Activated CD4-positive, alpha-beta memory T cell treated with anti-CD3 and anti-CD28 coated beads for 36 hours (primary cell): ENCODE measurements at regions not wholly inside any gene's neighbourhood (a gene's known extent, or its start where the extent isn't known, plus 50 kb on each side); places are given as distances from the start of the nearest gene placed in this dataset.

Experiments
- CTCF ChIA-PET: fragments of 350-600 bp; sonication (Branson Sonifier 250); formaldehyde crosslinking; loops from one replicate; lab custom pipeline; 2021; ENCODE audit warnings: antibody characterized with exemption, inconsistent platforms; lab: Charles Lee
- POLR2A ChIA-PET: fragments of 350-600 bp; sonication (Branson Sonifier 250); formaldehyde crosslinking; loops from one replicate; lab custom pipeline; 2021; ENCODE audit warnings: antibody characterized with exemption; lab: Charles Lee
- DNase-seq: peaks from one replicate; pipeline ENCODE4 v3.0.0-alpha.2; 2020
- H3K27ac Mint-ChIP-seq: one replicate; pipeline ENCODE4 v1.8.0; 2021; ENCODE audit warnings: mixed read lengths
- H3K27me3 Mint-ChIP-seq: one replicate; pipeline ENCODE4 v1.8.0; 2021; ENCODE audit warnings: mixed read lengths
- H3K36me3 Mint-ChIP-seq: one replicate; pipeline ENCODE4 v1.8.0; 2021; ENCODE audit warnings: mixed read lengths
- H3K4me1 Mint-ChIP-seq: one replicate; pipeline ENCODE4 v1.8.0; 2021; ENCODE audit warnings: low read depth, mixed read lengths
- H3K4me3 Mint-ChIP-seq: one replicate; pipeline ENCODE4 v1.8.0; 2021; ENCODE audit warnings: mild to moderate bottlenecking, mixed read lengths
- H3K9me3 Mint-ChIP-seq: one replicate; pipeline ENCODE4 v1.8.0; 2021; ENCODE audit warnings: mixed read lengths
- intact Hi-C: fragments of 100-400 bp; cut with micrococcal nuclease; formaldehyde crosslinking; loops from one replicate; pipeline ENCODE4 v1.15.1; 2023

DNA sequence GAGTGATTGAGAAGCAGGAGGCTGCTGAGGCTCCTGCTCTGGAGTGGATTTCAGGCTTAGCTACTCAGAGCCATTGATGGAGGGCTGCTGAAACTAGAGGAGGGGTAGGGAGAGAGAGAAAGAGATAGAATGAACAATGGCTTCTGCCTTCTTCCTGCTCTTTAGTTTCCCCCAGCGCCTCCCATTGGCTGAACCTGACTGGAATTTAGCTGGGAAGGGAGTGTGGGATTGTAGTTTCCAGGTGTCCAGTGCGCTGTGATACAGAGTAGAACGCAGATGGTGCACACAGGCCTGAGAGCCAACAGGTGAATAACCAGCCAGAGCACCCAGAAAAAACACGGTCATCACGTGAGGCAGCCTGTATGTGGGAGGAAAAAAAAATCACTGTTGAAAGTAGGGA is 140.1 kb downstream of the IL20RB start:
- POLR2A ChIA-PET = no interaction called here
- no peaks in the 10 kb centered on the region for H3K4me1 Mint-ChIP-seq
- no peak overlapping the region for H3K4me3 Mint-ChIP-seq
- no peak for DNase-seq
- H3K9me3 Mint-ChIP-seq = no peaks in the 10 kb centered on the region
- no peaks in the 10 kb centered on the region for H3K36me3 Mint-ChIP-seq
- intact Hi-C loops = no loop called here
- H3K27ac Mint-ChIP-seq = no peak overlapping the region
- CTCF ChIA-PET = interaction anchor here (2.7 kb wide), 1 partner anchor 8 kb away, joined by 12 read pairs; no protein-coding TSS in a partner anchor
- peaks cover 14% of the 10 kb centered on the region for H3K27me3 Mint-ChIP-seq

GRCh38 chr3:137099364-137100219 is 141.8 kb downstream of the IL20RB start:
- H3K4me1 Mint-ChIP-seq = no peaks in the 10 kb centered on the region
- no peak overlapping the region for H3K4me3 Mint-ChIP-seq
- ChIA-PET CTCF (interaction anchor here (0.7 to 1.5 kb wide), 2 partner anchors 11 to 931 kb away, joined by 3 to 4 read pairs; no protein-coding TSS in a partner anchor), POLR2A (no interaction called here)
- H3K9me3 Mint-ChIP-seq = no peaks in the 10 kb centered on the region
- H3K27me3 Mint-ChIP-seq = peaks cover 13% of the 10 kb centered on the region
- intact Hi-C loops = loop anchor here (10.0 kb wide), 1 partner anchor 1025 kb away; no protein-coding TSS in a partner anchor
- H3K27ac Mint-ChIP-seq = no peak overlapping the region
- no peaks in the 10 kb centered on the region for H3K36me3 Mint-ChIP-seq
- DNase-seq = no peak

DNA sequence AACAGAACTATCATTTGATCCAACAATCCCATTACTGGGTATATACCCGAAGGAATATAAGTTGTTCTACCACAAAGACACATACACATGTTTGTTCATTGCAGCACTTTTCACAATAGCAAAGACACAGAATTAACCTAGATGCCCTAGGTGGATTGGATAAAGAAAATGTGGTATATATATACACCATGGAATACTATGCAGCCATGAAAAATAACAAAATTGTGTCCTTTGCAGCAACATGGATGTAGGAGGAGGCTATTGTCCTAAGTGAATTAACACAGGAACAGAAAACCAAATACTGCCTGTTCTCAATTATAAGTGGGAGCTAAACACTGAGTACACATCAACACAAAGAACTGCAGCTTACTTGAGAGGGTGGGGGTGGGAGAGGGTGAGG is 142.5 kb downstream of the IL20RB start:
- intact Hi-C loops = loop anchor here (10.0 kb wide), 1 partner anchor 1026 kb away; no protein-coding TSS in a partner anchor
- ChIA-PET POLR2A (no interaction called here), CTCF (interaction anchor here (1.5 kb wide), 1 partner anchor 10 kb away, joined by 4 read pairs; no protein-coding TSS in a partner anchor)
- Mint-ChIP-seq H3K27ac (no peak overlapping the region), H3K4me3 (no peak overlapping the region), H3K27me3 (peaks cover 13% of the 10 kb centered on the region), H3K36me3 (no peaks in the 10 kb centered on the region), H3K4me1 (no peaks in the 10 kb centered on the region), H3K9me3 (no peaks in the 10 kb centered on the region)
- DNase-seq = no peak

DNA sequence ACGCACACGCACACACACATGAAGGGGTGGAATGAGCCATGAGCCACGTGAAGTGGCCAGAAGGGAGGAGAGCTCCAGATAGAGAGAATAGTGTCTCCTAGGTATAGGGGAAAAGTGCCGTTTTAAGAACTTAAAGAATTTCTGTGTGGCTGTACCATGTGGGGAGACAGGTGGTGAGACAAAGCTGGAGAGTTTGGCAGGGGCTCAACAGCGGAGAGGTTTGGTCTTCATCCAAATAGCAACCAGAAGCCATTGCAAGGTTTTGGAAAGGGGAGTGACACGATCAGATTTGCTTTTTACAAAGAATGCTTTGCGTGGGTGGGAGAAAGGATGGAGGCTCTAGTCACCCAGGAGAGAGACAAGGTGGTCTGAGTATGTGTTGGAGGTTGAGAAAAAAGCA is 146.0 kb downstream of the IL20RB start:
- CTCF ChIA-PET = interaction anchor here (1.0 kb wide), 1 partner anchor 1029 kb away, joined by 3 read pairs; no protein-coding TSS in a partner anchor
- Mint-ChIP-seq H3K27me3 (peaks cover 9% of the 10 kb centered on the region), H3K36me3 (no peaks in the 10 kb centered on the region), H3K4me1 (no peaks in the 10 kb centered on the region), H3K9me3 (no peaks in the 10 kb centered on the region), H3K4me3 (no peak overlapping the region), H3K27ac (no peak overlapping the region)
- no peak for DNase-seq
- intact Hi-C loops = loop anchor here (10.0 kb wide), 1 partner anchor 1029 kb away; no protein-coding TSS in a partner anchor
- POLR2A ChIA-PET = no interaction called here

DNA sequence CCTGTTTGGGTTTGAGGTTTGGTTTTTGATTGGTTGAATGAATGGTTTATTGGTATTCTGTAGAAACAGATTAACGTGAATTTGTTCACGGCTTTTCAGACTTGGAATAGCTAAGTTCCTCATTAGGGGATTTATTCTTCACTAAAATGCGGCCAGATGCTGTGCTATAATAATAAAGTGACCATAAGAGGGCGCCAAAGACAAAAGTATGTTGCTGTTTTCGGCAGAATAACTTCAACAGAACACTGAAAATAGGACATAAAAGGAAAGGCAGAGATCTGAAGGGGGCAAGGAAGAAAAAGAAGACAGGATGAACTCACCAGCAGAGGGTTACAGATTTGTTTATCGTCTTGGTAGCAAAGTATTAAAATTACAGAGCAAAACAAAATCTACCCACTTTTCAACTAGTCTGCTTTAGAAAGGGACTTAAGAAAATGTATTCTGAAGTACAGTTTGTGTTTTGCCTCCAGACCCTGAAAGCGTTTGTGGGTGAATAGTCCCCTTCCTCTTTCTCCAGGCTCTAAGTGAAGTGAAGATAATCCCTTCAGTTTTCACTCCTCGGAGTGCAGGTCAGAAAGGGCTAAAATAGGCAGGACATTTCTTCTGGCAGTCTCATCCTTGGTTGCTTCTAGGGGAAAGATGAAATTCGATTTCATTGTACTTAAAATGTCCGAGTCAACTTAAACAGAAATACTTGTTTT is 147.6 kb downstream of the IL20RB start:
- DNase-seq = no peak
- no peak overlapping the region for H3K27ac Mint-ChIP-seq
- CTCF ChIA-PET = interaction anchor here (0.6 to 1.7 kb wide), 17 partner anchors 8 to 1312 kb away, joined by 3 to 12 read pairs (median 4); no protein-coding TSS in a partner anchor
- H3K4me1 Mint-ChIP-seq = no peaks in the 10 kb centered on the region
- POLR2A ChIA-PET = no interaction called here
- no peak overlapping the region for H3K4me3 Mint-ChIP-seq
- intact Hi-C loops = loop anchor here (1.0 to 10.0 kb wide), 5 partner anchors 73 to 1031 kb away; no protein-coding TSS in a partner anchor
- peaks cover 9% of the 10 kb centered on the region for H3K27me3 Mint-ChIP-seq
- H3K36me3 Mint-ChIP-seq = no peaks in the 10 kb centered on the region
- H3K9me3 Mint-ChIP-seq = no peaks in the 10 kb centered on the region

DNA sequence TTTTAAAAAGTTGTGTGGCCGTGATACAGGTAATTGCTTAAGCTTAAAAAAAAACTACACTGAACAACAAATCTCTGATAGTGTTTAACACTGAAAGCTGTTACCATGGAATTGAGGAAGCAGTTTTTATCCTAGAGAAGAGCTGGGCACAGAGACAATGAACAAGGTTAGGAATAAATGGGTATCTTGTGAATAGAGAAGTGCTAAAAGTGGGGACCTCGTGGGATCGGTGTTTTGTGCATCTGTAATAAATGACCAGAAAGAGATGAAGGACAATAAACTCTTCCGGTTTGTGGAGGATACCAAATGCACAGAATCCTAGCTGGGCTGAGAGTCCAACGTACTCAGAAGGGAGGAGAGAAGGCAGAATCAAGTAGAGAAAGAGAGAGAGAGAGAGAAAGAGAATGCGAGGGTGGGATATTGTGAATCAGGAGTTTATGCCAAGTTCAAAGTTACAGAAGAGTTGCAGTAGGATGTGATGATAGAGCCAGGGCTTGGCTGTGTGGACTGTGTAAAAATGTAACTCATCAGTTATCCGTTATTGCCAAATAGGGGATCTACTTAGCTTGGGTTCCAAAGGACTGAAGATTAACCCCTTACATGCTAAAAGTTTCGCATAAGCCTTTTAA is 148.9 kb downstream of the IL20RB start:
- no peaks in the 10 kb centered on the region for H3K4me1 Mint-ChIP-seq
- H3K9me3 Mint-ChIP-seq = no peaks in the 10 kb centered on the region
- H3K27me3 Mint-ChIP-seq = peaks cover 9% of the 10 kb centered on the region
- intact Hi-C loops = loop anchor here (5.0 to 10.0 kb wide), 2 partner anchors 946 to 1032 kb away; no protein-coding TSS in a partner anchor
- no peaks in the 10 kb centered on the region for H3K36me3 Mint-ChIP-seq
- ChIA-PET POLR2A (interaction anchor here (0.5 kb wide), 1 partner anchor 1047 kb away, joined by 3 read pairs; no protein-coding TSS in a partner anchor), CTCF (interaction anchor here (0.6 to 1.7 kb wide), 9 partner anchors 10 to 1311 kb away, joined by 3 to 12 read pairs (median 5); no protein-coding TSS in a partner anchor)
- H3K27ac Mint-ChIP-seq = no peak overlapping the region
- no peak for DNase-seq
- no peak overlapping the region for H3K4me3 Mint-ChIP-seq

GRCh38 chr3:137108699-137109440 is 151.1 kb downstream of the IL20RB start:
- ChIA-PET CTCF (interaction anchor here (0.9 to 1.5 kb wide), 4 partner anchors 14 to 743 kb away, joined by 3 read pairs; no protein-coding TSS in a partner anchor), POLR2A (no interaction called here)
- Mint-ChIP-seq H3K4me1 (no peaks in the 10 kb centered on the region), H3K36me3 (no peaks in the 10 kb centered on the region), H3K9me3 (no peaks in the 10 kb centered on the region), H3K4me3 (no peak overlapping the region), H3K27ac (no peak overlapping the region), H3K27me3 (peaks cover 9% of the 10 kb centered on the region)
- intact Hi-C loops = loop anchor here (5.0 to 10.0 kb wide), 2 partner anchors 943 to 1034 kb away; no protein-coding TSS in a partner anchor
- DNase-seq = no peak

DNA sequence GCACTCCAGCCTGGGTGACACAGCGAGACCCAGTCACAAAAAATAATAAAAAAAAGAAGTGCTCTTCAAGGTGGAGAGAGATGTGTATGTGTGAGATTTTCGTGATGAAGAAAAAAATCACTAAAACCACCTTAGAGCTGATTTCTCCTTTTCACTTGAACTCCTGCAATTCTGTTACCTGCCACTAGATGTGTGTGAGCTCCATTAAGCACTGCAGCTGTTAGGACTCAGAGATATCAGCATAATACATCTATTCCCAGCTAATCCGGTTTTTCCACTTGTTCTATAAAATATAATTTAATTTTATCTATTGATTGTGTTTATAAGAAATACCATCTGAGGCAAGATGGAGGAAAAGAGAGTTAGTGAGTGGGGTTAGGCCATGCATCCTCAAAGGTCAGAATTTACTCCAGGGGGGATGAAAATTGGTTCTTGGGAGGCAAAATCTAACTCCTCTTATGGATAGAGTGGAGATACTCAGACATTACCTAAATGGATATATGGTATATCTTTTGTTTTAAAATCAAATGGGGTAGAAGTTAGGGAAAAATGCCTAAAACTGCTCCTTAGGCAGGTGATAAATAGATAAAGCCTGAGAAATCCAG is 152.7 kb downstream of the IL20RB start:
- ChIA-PET CTCF (interaction anchor here (1.0 to 3.6 kb wide), 11 partner anchors 8 to 861 kb away, joined by 3 to 19 read pairs (median 4); no protein-coding TSS in a partner anchor), POLR2A (no interaction called here)
- Mint-ChIP-seq H3K4me1 (no peaks in the 10 kb centered on the region), H3K27me3 (peaks cover 9% of the 10 kb centered on the region), H3K27ac (no peak overlapping the region), H3K4me3 (no peak overlapping the region), H3K9me3 (no peaks in the 10 kb centered on the region), H3K36me3 (no peaks in the 10 kb centered on the region)
- intact Hi-C loops = no loop called here
- no peak for DNase-seq

DNA sequence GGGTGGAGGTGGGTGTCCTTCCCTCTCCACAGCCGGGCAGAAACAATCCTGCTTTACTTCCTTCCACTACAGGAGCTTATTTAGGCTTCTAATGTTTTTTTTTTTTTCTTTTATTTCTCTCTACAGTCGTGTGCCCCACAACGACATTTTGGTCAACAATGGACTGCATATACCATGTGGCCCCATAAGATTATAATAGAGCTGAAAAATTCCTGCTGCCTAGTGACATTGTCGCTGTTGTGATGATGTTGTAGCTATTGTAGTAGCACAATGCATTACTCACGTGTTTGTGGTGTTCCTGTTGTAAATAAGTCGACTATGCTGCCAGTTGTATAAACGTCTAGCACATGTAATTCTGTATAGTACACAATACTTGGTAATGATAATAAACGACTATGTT is 153.7 kb downstream of the IL20RB start:
- POLR2A ChIA-PET = no interaction called here
- DNase-seq = no peak
- no peaks in the 10 kb centered on the region for H3K9me3 Mint-ChIP-seq
- no peaks in the 10 kb centered on the region for H3K36me3 Mint-ChIP-seq
- intact Hi-C loops = no loop called here
- H3K27me3 Mint-ChIP-seq = peaks cover 9% of the 10 kb centered on the region
- no peak overlapping the region for H3K4me3 Mint-ChIP-seq
- CTCF ChIA-PET = interaction anchor here (0.9 to 3.6 kb wide), 6 partner anchors 9 to 860 kb away, joined by 3 to 19 read pairs (median 6); no protein-coding TSS in a partner anchor
- no peak overlapping the region for H3K27ac Mint-ChIP-seq
- H3K4me1 Mint-ChIP-seq = no peaks in the 10 kb centered on the region

DNA sequence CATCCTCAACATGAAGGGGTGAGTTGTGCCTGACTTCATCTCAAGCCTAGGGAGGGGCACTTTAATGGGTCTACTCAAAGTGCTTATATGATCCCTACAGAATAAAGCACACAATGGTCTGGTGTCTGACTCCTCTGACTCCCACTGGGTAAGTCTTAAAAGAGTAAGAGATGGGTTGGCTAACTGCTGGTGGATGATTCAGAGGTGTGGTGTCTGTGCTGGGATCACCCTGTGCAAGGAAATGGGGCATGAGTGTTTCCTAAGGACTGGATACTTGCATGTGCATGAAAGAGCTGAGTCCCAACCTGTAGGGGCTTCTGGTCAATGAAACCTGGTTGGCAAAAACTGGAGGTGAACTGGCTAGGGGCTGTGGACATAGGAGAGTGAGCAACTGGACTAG is 158.8 kb downstream of the IL20RB start:
- intact Hi-C loops = no loop called here
- H3K4me1 Mint-ChIP-seq = no peaks in the 10 kb centered on the region
- no peak for DNase-seq

More for the DNA sequence above, 158.8 kb downstream of the IL20RB start:
- Mint-ChIP-seq H3K36me3 (no peaks in the 10 kb centered on the region), H3K27me3 (peaks cover 4% of the 10 kb centered on the region), H3K27ac (no peak overlapping the region), H3K9me3 (no peaks in the 10 kb centered on the region), H3K4me3 (no peak overlapping the region)
- POLR2A ChIA-PET = no interaction called here
- CTCF ChIA-PET = no interaction called here
